Breast epithelium (tissue), 4 donors: ENCODE measurements at regions not wholly inside any gene's neighbourhood (a gene's known extent, or its start where the extent isn't known, plus 50 kb on each side); places are given as distances from the start of the nearest gene placed in this dataset.

Source experiments
- DNase-seq, 2 donors: peaks; one replicate each; pipeline ENCODE4 v3.0.0-alpha.2; 2019; ENCODE audit warnings: low spot score in 2 of 2
- H3K27ac ChIP-seq, 2 donors: fragments of 200-600 bp; sonication (generic) in 1 of 2; one replicate each; pipeline ENCODE4 v1.5.1; 2016 to 2019; ENCODE audit warnings: mild to moderate bottlenecking in 1 of 2
- H3K27me3 ChIP-seq, 2 donors: fragments of 200-600 bp; sonication (generic) in 1 of 2; one replicate each; pipeline versions ENCODE4 v1.5.1 to v1.6.0; 2017 to 2019; ENCODE audit warnings: control low read depth in 1 of 2, mild to moderate bottlenecking in 1 of 2
- H3K36me3 ChIP-seq: fragments of 200-600 bp; one replicate; pipeline ENCODE4 v1.5.1; 2019
- H3K4me1 ChIP-seq, 2 donors: fragments of 200-600 bp; sonication (generic); one replicate each; pipeline ENCODE4 v1.5.1; 2016 to 2019; ENCODE audit warnings: control low read depth in 1 of 2
- H3K4me3 ChIP-seq, 3 donors: fragments of 200-600 bp; sonication (generic); 1 replicate in 2 of 3; 2 replicates in 1 of 3; pipeline ENCODE4 v1.5.1; 2016 to 2019; ENCODE audit warnings: mild to moderate bottlenecking in 3 of 3, moderate library complexity in 2 of 3
- H3K9me3 ChIP-seq, 2 donors: fragments of 200-600 bp; sonication (generic) in 1 of 2; one replicate each; pipeline ENCODE4 v1.5.1; 2016 to 2019; ENCODE audit warnings: control low read depth in 1 of 2
- POLR2A ChIP-seq: fragments of 450-650 bp; IDR thresholded peaks from one replicate; pipeline ENCODE4 v1.6.1; 2016; ENCODE audit warnings: antibody characterized with exemption, mild to moderate bottlenecking, moderate library complexity
- POLR2AphosphoS5 ChIP-seq, 3 donors: sonication (generic); formaldehyde crosslinking; IDR thresholded peaks; one replicate each; pipeline ENCODE4 v1.6.1; 2017; ENCODE audit warnings: antibody characterized with exemption in 3 of 3
- intact Hi-C: fragments of 100-400 bp; cut with DNase I; formaldehyde crosslinking; loops from one replicate; pipeline ENCODE4 v1.15.1; 2023; ENCODE audit warnings: low total_unique reads
- TF ChIP-seq, protein P1 (sequence below), 3 donors: fragments of 450-650 bp; IDR thresholded peaks; one replicate each; pipeline ENCODE4 v1.5.1; 2016 to 2017; ENCODE audit warnings: antibody characterized with exemption in 3 of 3, mild to moderate bottlenecking in 3 of 3, moderate library complexity in 3 of 3

DNA sequence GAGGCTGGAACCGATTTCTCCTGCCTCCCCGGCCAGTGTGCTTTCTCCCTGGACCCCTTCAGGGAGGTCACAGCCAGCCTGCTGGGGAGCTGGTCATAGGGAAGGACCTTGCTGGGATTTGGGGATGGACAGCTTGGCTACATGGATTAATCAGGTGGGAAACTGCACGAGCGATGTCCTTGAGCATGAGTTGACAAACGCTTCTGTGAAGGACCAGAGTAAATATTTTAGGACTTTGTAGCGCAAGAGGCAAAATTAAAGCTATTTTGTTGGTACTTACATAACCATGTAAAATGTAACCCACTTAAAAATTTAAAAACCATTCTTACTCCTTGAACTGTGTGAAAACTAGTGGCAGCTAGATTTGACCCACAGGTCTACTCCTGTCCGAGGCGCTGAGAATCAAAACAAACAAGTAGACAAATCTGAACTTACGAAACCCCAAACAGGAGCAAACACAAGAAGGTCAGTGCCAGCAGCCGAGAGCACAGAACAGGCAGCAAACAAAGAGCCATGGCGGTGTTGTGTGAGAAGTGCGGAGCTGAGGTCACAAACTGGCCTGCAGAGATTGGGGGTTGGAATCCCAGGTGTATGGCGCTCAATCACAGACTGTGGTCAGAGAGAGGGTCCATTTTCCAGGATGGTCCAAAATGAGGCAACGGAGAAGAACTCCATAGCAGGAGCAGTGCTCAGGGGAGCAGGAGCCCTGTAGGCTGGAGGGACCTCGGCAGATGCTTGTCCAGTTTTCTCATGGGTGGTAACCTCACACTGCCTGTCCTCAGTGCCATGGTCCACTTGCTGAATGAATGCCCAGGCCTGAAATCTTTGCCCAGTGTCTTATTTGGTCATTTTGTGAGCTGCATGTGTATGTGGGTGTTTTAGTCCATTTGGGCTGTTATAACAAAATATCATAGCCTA is 79.2 kb upstream of the CLMN start:
- Histone ChIP-seq H3K36me3 (no peaks in the 10 kb centered on the region), H3K9me3 (no peaks in the 10 kb centered on the region), H3K27me3 (no peaks in the 10 kb centered on the region), H3K4me3 (no peak overlapping the region), H3K4me1 (no peaks in the 10 kb centered on the region), H3K27ac (no peak overlapping the region)
- intact Hi-C loops = no loop called here
- DNase-seq = no peak
- TF ChIP-seq, protein P1, sequence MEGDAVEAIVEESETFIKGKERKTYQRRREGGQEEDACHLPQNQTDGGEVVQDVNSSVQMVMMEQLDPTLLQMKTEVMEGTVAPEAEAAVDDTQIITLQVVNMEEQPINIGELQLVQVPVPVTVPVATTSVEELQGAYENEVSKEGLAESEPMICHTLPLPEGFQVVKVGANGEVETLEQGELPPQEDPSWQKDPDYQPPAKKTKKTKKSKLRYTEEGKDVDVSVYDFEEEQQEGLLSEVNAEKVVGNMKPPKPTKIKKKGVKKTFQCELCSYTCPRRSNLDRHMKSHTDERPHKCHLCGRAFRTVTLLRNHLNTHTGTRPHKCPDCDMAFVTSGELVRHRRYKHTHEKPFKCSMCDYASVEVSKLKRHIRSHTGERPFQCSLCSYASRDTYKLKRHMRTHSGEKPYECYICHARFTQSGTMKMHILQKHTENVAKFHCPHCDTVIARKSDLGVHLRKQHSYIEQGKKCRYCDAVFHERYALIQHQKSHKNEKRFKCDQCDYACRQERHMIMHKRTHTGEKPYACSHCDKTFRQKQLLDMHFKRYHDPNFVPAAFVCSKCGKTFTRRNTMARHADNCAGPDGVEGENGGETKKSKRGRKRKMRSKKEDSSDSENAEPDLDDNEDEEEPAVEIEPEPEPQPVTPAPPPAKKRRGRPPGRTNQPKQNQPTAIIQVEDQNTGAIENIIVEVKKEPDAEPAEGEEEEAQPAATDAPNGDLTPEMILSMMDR (IDR thresholded peaks at IDR 0.05) = no peak
- TF ChIP-seq POLR2AphosphoS5 (IDR thresholded peaks at IDR 0.05) = no peak
- TF ChIP-seq POLR2A = no peak

DNA sequence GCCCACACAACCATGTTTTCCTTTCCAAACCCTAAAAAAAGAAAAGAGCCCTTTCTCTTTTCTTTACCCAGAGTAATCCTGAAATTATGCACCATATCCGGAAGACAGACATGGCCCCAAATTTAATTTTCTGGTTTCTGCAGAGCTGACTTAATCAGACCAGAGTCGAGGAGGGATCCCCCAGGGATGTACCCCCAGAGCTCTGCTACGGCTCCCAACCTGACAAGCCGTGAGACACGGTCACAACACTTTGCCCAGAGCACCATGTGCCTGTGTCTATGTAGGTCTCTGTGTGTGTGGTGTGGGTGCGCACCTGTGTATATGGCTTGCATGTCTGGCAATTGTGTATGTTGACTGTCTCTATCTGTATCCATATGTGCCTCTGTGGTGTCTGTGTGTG is 77.6 kb upstream of the CLMN start:
- H3K9me3 ChIP-seq = no peaks in the 10 kb centered on the region
- H3K27me3 ChIP-seq = no peaks in the 10 kb centered on the region
- intact Hi-C loops = no loop called here
- no peaks in the 10 kb centered on the region for H3K36me3 ChIP-seq
- no peaks in the 10 kb centered on the region for H3K4me1 ChIP-seq
- no peak for DNase-seq
- H3K4me3 ChIP-seq = no peak overlapping the region
- TF ChIP-seq, protein P1 (IDR thresholded peaks at IDR 0.05) = no peak
- TF ChIP-seq POLR2AphosphoS5 (IDR thresholded peaks at IDR 0.05) = no peak
- TF ChIP-seq POLR2A = no peak
- H3K27ac ChIP-seq = no peak overlapping the region

DNA sequence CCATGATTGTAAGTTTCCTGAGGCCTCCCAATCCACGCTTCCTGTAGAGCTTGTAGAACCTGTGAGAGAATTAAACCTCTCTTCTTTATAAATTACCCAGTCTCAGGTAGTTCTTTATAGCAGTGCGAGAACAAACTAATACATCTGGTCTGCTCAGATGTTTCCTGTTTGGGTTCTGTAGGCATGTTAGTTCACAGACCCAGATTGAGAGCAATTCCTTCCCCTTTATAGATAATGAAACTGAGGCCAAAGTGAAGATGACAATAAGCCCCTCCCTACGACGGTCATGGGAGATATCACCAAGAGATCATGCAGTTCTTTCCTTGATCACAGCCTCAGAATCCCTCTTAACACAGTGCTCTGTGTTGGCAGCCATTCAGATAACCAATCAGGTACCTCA is 76.5 kb upstream of the CLMN start:
- Histone ChIP-seq H3K27ac (no peak overlapping the region), H3K36me3 (no peaks in the 10 kb centered on the region), H3K4me3 (no peak overlapping the region), H3K9me3 (no peaks in the 10 kb centered on the region), H3K27me3 (no peaks in the 10 kb centered on the region), H3K4me1 (no peaks in the 10 kb centered on the region)
- intact Hi-C loops = no loop called here
- no peak for DNase-seq
- TF ChIP-seq, protein P1 (IDR thresholded peaks at IDR 0.05) = no peak
- TF ChIP-seq POLR2A (no peak), POLR2AphosphoS5 (IDR thresholded peaks at IDR 0.05) (no peak)

DNA sequence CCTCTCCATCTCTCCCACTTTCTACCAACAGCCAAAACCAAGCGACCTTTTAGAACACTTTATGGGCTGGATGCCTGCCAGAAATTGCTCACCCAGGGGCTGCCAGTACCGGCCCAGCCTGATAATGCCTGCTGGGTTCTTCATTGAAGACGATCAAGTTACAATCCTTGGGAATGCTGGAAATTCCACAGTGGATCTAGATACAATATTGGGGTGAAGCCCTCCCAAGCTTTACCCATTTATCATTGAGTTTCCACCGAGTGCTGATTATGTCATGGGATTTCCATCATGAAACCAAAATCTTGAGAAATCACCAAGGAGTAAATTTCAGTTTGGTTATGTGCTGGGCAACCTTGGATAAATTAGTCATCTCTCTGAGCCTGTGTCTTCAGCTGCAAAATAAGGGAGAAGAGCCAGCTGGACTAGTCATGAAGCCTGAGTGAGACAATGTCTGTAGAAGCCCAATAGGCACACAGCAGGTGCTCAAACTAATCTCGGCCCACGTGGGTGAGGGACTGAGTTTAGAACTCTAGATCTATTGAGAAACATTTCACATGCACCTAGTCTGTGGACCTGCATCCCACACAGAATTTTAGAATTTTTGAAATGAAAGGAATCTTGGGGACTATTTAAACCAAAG is 75.5 kb upstream of the CLMN start:
- no peak for DNase-seq

More for the DNA sequence above, 75.5 kb upstream of the CLMN start:
- Histone ChIP-seq H3K27ac (no peak overlapping the region), H3K4me1 (no peaks in the 10 kb centered on the region), H3K4me3 (no peak overlapping the region), H3K36me3 (no peaks in the 10 kb centered on the region), H3K9me3 (no peaks in the 10 kb centered on the region), H3K27me3 (no peaks in the 10 kb centered on the region)
- TF ChIP-seq POLR2AphosphoS5 (IDR thresholded peaks at IDR 0.05) (no peak), POLR2A (no peak)
- TF ChIP-seq, protein P1 (IDR thresholded peaks at IDR 0.05) = no peak
- intact Hi-C loops = no loop called here
